GM18508 (cell line): ENCODE measurements at regions not wholly inside any gene's neighbourhood (a gene's known extent, or its start where the extent isn't known, plus 50 kb on each side); places are given as distances from the start of the nearest gene placed in this dataset.
A peak's percentile ranks its signal among the peaks of the same experiment; 100 is the strongest.
"Not testable (repeated sequence)": the region's sequence is repeated elsewhere in the genome, so short reads cannot be mapped to it uniquely, and the experiment has no call there.

ENCODE experiments used
- ATAC-seq: cut with Tn5 transposase; IDR thresholded peaks from one replicate; pipeline ENCODE4 v1.9.1; 2021; ENCODE audit warnings: moderate number of reproducible peaks; ENCODE audit not compliant: insufficient read depth, unreplicated experiment

DNA sequence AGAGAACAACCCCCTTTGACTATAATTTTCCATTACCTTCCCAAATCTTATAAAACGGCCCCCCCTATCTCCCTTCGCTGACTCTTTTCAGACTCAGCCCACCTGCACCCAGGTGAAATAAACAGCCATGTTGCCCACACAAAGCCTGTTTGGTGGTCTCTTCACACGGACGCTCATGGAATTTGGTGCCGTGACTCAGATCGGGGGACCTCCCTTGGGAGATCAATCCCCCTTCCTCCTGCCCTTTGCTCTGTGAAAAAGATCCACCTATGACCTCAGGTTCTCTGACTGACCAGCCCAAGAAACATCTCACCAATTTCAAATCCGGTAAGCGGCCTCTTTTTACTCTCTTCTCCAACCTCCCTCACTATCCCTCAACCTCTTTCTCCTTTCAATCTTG lies 146.8 kb upstream of the TRIB2 start:
- not testable (repeated sequence) for ATAC-seq

DNA sequence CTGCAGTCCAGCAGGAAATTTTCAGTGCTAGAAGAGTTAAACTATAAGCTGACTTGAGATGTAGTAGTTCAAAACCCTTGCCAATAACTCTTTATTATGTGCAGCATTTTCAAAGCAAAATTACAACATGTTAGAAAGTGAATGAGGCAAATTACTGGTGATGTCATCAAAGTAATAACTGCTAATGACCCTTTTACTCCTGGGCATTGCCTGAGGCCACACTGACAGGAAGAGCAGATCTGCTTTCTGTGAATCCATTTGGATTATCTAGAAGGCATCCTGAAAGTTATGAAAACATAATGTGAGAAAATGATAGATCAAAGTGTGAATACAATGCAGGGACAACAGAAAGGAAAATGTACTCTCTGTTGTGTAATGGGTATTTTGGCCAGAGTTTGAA lies 139.6 kb upstream of the TRIB2 start:
- ATAC-seq = no peak

DNA sequence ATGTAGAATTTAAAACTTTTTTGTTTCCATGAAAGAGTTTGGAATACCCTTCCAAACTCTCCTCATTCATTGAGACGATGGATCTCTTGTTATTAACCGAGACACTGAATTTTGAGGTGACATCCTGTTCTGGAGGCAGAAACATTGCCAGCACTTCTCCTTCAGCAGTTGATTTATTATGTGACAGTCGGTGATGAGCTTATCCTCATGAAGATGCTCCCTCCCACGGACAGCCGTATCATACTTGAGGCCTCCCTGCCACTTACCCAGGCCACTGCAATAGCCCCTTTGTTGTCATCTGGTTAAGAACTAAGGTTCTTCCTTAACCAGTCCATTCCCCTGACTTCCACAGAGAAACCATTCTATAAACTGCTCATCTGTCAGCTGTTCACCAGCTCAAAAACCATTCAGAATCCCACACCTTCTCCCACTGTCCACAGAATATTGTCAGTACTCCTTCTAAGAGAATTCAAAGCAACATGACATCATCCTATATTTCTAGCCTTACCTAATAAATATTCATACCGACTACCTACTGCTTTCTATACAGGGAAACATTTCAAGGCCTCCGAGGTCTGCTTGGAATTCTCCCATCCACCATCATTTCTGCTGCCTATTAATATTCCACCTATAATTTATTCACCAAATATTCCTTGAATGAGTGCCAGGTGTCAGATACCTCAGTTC lies 139.0 kb upstream of the TRIB2 start:
- no peak for ATAC-seq

- no peak for ATAC-seq
Observed at GRCh38 chr2:12579018-12579417, 137.7 kb upstream of the TRIB2 start.

DNA sequence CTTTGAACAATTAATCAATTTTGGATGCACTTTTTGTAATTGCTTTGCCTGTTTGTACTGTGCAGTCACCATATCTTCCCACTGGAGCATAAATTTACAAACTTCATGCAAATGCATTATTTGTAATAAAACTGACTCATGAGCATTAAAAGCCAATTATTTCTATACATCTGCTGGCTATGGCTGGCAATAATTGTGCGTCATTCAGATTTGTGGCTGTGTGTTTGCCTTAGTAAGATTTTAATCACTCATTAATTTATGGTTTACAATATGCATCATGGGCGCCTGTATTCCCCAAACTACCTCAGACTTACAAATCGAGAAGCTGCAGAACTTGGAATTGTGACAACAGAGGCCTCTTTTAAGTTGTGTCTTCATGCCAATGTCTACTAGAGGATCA lies 132.4 kb upstream of the TRIB2 start:
- ATAC-seq = no peak

- ATAC-seq = no peak
Observed at GRCh38 chr2:12585784-12586183, 131.0 kb upstream of the TRIB2 start.

GRCh38 chr2:12587228-12587627 lies 129.5 kb upstream of the TRIB2 start:
- ATAC-seq = no peak

- ATAC-seq = peak; percentile 92
Observed at GRCh38 chr2:12587729-12588522, 128.8 kb upstream of the TRIB2 start.

GRCh38 chr2:12588986-12589385 lies 127.8 kb upstream of the TRIB2 start:
- ATAC-seq = no peak

DNA sequence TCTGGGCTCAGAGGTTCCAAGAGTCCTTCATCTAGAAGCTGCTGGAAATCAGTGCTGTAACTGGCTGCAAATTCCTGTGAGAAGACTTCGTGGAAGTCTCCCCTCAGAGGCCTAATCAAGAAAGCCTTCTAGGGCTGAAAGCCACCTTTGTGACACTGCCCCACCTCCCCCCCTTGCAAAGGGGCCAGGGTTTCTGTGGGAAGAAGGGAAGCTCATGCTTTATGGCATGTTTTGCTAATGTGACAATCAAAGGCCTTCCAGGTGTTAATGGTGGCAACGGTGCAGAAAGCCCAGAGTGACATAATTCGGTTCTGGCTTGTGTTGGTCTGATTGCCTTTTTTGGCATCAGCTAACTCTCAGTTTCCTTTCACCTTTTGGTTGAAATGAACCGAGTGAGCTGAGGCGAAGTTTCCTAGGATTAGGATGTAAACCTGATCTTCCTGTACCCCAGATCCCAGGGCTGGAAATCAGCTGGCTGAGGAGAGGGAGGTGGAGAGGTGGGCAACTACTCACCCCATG lies 126.9 kb upstream of the TRIB2 start:
- no peak for ATAC-seq

GRCh38 chr2:12592296-12592695 lies 124.4 kb upstream of the TRIB2 start:
- ATAC-seq = no peak

DNA sequence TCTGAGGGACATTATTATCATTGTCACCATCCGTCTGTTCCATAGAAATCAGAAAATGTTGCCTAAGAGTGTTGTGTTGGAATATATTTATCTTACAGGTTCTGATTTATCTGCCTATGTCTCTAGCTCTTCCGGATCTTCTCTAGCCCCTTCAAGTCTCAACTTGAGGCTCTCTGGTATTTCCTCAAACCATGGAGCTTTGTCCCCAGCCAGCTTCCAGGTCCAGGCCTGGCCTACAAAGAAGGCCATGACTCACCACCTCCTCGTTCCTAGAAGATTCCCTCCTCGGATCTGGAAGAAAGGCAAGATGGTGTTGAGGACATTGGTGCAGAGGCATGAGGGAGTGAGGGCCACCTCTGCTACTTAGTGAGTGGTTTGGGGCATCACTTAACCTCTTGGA lies 122.1 kb upstream of the TRIB2 start:
- no peak for ATAC-seq

- ATAC-seq = no peak
Observed at GRCh38 chr2:12596771-12597170, 120.0 kb upstream of the TRIB2 start.

DNA sequence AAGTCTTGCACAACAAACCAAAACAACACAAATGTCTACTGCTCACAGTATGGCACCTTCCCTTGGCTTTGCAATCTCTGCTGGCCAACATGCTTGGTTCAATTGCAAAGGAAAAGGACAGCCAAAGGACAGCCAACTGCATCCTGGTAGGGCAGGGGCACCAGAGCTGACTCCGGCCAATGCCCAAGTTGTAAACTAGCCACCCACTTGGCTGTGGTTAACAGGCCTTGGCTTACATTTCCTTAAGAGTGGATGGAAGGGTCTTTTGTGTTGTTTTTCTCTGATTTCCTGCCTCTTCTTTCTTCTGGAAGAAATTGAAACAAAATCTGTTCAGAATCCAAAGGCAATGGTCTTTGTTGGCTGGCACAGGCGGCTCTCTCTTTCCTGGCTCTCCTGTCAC lies 119.1 kb upstream of the TRIB2 start:
- ATAC-seq = no peak

DNA sequence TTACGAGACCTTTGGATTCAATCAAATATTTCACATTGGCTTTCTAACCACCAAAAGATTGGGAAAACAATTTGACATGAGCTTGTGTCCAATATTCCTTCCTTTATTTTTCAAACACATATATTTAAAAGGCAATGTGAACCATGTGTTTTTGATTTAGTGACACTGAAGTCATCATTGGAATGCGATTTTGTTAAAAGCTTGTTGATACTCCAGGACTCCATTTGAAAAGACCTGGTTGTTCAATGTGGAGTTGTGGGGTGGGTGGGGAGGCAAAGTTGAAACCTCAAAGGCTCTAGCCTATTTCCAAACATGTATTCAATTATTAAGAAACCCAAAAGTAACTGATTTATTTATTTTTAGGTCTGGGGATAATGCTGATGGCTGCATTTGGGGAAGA lies 114.1 kb upstream of the TRIB2 start:
- ATAC-seq = no peak

GRCh38 chr2:12603781-12604295 lies 112.9 kb upstream of the TRIB2 start:
- ATAC-seq = no peak

DNA sequence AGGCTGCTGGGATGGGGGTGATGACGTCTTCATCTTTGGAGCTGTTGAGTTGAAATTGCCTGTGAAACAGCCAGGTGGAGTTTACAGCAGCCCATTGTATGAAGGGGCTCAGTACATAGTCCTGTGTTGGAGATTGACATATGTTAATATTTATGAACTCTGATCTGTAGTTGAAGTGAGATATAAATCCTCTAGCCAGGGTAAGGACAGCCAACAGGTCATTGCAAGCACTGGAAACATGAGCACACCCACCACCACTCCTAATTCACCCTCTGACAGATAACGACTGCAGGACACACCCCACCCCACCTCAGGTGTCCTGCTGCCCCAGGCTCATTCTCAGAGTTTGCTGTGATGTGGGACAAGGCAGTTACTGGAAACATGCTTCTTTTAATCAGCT lies 112.4 kb upstream of the TRIB2 start:
- no peak for ATAC-seq

DNA sequence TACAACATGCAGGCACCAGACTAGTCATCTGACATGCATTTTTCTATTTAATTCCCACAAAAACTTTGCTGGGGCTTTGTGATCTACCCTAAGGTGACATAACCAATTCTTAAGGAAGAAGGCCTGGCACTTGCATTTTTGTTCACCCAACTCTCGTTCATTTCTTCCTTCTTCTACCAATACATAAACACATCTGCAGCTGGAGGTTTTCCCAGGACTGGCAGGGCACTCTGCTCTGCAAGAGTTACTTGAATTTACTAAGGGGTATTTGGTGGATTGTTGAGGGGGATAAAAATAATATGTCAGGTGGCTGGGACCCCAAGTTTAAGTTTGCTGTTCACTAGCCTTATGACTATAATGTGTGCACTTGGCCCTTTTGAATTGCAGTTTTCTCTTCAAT lies 111.4 kb upstream of the TRIB2 start:
- no peak for ATAC-seq

- no peak for ATAC-seq
Observed at GRCh38 chr2:12605936-12606335, 110.8 kb upstream of the TRIB2 start.

DNA sequence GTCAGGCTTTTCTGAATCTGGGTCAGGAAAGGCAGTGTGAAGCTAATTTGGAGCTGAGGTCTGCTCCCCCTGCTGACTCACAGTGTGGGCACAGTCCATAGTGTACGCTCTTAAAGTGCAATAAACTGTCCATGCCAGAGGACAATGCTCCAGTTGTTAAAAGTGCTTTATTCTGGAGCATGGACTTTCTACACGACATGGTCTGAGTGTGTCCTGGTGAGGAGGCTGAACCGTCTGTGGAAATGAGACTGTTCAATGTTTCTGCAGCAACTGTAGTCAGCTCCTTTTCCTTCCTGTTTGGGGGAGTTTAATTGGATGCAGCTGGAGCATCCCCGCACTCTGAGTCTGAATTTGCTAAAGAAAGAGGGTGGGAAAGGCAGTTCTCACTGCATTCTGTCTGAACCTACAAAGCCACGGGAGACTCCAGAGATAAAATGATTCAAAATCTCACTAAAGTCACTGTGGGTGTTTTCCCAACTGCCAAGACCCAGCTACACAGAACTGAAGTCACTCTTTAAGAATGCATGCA lies 110.2 kb upstream of the TRIB2 start:
- ATAC-seq = no peak

GRCh38 chr2:12607971-12608370 lies 108.8 kb upstream of the TRIB2 start:
- no peak for ATAC-seq
